ENCODE measurements at regions not wholly inside any gene's neighbourhood (a gene's known extent, or its start where the extent isn't known, plus 50 kb on each side); places are given as distances from the start of the nearest gene placed in this dataset.

DNA sequence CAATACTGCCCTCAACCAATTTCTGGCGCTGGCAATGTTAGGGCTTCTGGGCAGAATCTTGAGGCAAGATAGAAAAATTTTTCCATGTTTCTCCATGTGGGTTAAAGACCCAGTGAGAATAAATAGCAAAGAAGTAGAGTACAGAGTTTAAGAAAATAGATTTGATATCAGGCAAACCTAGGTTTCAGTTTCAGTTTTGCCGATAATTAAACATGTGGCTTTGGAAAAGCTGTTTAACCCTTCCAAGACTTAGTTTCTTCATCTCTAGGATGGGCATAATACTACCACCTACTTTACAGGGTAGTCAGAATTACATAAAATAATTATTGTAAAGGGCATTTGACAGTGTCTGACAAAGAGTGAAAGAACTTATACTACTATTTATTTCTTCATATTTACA, 360.4 kb downstream of the PCNX1 start:
- TF ChIP-seq, protein P1, sequence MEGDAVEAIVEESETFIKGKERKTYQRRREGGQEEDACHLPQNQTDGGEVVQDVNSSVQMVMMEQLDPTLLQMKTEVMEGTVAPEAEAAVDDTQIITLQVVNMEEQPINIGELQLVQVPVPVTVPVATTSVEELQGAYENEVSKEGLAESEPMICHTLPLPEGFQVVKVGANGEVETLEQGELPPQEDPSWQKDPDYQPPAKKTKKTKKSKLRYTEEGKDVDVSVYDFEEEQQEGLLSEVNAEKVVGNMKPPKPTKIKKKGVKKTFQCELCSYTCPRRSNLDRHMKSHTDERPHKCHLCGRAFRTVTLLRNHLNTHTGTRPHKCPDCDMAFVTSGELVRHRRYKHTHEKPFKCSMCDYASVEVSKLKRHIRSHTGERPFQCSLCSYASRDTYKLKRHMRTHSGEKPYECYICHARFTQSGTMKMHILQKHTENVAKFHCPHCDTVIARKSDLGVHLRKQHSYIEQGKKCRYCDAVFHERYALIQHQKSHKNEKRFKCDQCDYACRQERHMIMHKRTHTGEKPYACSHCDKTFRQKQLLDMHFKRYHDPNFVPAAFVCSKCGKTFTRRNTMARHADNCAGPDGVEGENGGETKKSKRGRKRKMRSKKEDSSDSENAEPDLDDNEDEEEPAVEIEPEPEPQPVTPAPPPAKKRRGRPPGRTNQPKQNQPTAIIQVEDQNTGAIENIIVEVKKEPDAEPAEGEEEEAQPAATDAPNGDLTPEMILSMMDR (IDR thresholded peaks at IDR 0.05; ENCODE audit: low read depth, low read length) = no peak
- no peak for TF ChIP-seq MYC (IDR thresholded peaks at IDR 0.05; ENCODE audit: low read depth, low read length)

All from NB4 (cell line).